ENCODE measurements at regions not wholly inside any gene's neighbourhood (a gene's known extent, or its start where the extent isn't known, plus 50 kb on each side); places are given as distances from the start of the nearest gene placed in this dataset.

DNA sequence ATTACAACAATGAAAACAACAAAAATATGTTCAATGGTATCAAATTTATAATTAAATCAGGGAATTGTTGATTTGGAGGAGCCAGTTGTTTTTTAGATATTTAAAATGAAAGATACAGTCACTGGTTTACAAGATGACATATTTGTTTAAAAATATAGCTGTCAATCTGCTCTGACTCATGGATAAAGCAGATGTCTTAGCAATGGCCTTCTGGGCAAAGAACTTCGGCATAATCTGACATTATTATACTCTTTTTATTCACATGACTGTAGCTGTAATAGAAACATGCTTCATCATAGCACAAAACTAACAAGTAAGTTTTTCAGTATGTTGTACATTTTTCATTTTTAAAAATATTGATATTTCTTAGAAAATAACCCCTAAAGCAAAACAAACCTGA lies 267.4 kb downstream of the CENPW start:
- DNase-seq: no peak

GRCh38 chr6:126608681-126609080 lies 268.8 kb downstream of the CENPW start:
- no peak for DNase-seq

DNA sequence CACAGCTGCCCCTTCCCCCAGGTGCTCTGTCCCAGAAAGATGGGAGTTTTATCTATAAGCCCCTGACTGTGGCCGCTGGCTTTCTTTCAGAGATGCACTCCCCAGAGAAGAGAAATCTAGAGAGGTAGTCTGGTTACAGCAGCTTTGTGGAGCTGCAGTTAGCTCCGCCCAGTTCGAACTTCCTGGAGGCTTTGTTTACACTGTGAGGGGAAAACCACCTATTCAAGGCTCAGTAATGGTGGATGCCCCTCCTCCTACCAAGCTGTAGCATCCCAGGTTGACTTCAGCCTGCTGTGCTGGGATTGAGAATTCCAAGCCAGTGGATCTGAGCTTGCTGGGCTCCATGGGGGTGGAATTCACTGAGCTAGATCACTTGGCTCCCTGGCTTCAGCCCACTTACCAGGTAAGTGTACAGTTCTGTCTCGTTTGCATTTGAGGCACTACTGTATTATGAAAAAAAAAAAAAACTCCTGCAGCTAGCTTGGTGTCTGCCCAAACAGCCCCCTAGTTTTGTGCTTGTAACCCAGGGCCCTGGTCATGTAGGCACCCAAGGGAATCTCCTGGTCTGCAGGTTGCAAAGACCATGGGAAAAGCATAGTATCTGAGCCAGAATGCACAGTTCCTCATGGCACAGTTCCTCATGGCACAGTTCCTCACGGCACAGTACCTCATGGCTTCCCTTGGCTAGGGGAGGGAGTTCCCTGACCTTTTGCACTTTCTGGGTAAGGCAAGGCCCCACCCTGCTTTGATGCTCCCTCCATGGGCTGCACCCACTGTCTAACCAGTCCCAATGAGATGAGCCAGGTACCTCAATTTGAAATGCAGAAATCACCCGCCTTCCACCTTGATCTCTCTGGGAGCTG lies 275.0 kb downstream of the CENPW start:
- DNase-seq: no peak

DNA sequence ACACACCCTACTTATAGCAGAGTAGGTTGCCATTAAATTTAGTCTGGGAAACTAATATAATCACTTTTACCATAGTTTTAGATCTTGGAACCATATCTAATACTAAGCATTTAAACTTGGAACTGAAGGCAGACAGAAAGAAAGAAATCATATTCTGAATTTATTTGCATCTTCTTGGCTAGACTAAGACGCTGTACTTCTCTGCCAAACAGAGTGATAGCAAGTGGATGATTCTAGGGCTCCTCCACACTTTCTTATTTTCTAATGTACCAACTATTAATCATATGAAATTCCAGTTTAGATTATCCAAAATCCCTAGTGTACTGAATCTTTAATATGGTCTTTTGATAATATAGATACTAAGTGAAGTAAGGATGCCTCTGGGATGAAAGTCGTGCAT lies 277.0 kb downstream of the CENPW start:
- DNase-seq: no peak

GRCh38 chr6:126618639-126619343 lies 278.9 kb downstream of the CENPW start:
- no peak for DNase-seq

GRCh38 chr6:126620719-126621118 lies 280.8 kb downstream of the CENPW start:
- DNase-seq: no peak

- DNase-seq: no peak
Measured at GRCh38 chr6:126625019-126625418, 285.1 kb downstream of the CENPW start.

GRCh38 chr6:126628125-126628524 lies 288.2 kb downstream of the CENPW start:
- DNase-seq: no peak

DNA sequence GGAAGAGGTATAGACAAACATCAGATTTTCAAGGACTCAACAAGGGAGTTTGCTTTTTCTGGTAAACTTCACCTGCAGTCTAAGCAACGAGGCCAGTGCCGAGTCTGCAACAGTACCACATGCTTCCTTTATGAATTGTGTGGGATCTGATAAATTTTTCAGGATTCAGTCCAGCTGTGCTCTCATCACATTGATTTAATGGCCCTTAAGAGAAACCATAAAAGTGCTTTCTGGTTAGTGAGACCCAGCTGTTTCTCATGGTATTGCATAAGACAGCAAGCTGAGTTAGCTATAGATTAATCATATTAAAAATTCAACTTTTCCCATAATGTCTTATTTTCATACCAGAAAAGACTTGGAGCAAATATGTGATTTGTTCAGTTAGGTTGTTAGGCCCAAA lies 291.4 kb downstream of the CENPW start:
- no peak for DNase-seq

DNA sequence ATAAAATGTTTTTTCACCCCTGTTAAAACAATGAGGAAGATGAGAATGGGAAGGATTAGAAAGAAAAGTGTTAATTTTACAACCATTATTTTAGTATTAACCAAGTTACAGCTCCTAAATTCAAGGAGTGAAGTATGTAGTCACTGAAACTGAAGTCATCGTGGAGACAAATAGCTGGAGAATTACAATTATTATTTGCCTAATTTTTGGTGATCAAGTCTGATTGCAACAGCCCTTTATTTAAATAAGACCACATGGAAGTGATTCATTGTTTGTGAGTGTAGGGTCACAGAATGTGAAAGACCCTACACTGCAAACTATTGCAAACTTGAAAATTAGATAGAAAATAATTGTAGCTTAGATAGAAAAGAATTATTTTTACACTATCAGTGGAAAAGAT lies 292.4 kb downstream of the CENPW start:
- DNase-seq: no peak

DNA sequence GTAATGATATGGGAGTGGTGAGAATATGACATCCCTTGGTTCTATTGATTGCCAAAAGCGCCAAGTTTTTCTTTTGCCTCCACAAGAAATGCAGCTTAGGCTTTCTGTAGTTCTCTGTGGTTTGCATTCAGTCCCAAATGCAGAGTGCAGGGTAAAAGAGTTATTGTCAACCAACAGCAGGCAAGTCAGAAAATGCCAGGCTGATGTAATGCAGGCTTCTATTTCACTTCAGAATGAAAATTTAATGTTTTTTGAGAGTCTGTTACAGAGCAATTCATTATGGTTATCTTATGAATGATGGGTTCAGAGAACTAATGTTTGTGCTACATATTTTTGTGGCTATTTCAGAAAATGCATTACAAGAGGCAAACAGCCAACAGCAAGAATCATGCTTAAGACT lies 293.5 kb downstream of the CENPW start:
- DNase-seq: no peak

- no peak for DNase-seq
Measured at GRCh38 chr6:126640356-126640755, 300.4 kb downstream of the CENPW start.

- DNase-seq: no peak
Measured at GRCh38 chr6:126640921-126641320, 301.0 kb downstream of the CENPW start.

DNA sequence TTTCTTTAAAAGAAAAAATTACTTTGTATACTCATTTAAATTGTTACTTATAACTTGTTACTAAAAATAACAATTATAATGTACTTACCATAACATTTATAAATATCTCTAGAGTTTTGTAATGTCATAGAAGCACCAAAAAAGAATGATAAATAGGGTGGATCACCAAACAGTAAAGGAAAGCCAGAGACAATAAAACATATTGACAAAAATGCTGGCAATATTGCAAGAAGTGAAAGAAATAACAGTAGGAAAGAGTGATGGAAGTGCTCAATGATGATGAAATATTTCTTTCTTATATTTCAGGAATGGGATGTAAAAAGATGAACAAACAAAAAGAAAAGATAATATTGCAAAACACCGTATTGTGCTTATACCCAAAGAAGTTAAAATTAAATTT lies 301.7 kb downstream of the CENPW start:
- DNase-seq: no peak

GRCh38 chr6:126643352-126643751 lies 303.4 kb downstream of the CENPW start:
- DNase-seq: no peak

- DNase-seq: no peak
Measured at GRCh38 chr6:126650931-126651330, 311.0 kb downstream of the CENPW start.

DNA sequence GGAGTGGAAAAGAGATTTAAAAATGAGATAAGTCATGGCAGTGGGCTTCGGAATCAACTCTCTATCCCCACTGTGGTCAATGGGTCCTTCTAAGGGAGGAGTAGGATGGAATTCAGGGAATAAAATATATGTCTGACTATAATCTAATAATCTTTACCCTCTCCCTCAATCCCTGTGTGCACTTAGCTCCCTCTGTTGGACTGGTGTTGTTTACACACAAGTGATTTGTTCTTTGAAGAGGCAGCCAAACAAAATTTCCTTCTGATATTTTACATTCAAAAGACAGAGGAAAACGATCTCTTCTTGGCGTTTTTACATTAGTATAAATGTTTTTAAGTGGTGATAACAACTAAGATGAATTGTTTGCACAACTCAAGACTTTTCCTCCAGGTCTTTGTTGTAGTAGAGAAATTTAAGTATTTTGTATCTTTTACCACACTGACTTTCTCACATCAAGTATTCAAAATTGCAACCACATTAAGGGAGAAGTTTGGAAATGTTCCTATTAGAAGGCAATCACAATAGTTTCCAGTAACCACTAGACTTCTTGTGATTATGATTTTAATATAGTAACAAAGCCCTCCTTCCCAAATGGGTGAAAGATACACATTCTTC lies 317.8 kb downstream of the CENPW start:
- no peak for DNase-seq

- DNase-seq: no peak
Measured at GRCh38 chr6:126660376-126660775, 320.5 kb downstream of the CENPW start.

GRCh38 chr6:126661646-126662045 lies 321.7 kb downstream of the CENPW start:
- no peak for DNase-seq

- no peak for DNase-seq
Measured at GRCh38 chr6:126662966-126663365, 323.1 kb downstream of the CENPW start.

- no peak for DNase-seq
Measured at GRCh38 chr6:126664271-126664670, 324.4 kb downstream of the CENPW start.

DNA sequence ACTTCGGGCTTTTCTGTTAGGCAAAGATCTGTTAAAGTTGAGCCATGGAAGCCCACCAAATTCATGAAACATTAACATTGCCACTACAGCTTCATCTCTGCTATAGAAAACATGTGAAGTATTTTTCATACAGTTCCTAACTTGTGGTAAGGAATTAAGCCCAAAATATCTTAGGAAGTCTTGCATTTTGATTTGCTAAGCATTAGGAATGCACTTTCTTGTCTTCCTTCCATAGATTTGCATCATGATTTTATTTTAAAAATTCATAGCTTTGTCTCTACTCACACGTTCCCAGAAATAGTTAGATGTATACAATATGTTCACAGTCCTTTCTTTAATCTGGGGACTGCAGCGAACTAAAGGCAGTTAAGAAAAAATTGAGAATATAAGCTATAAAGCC lies 325.6 kb downstream of the CENPW start:
- DNase-seq: no peak

- no peak for DNase-seq
Measured at GRCh38 chr6:126667071-126667470, 327.2 kb downstream of the CENPW start.
